ENCODE measurements at regions not wholly inside any gene's neighbourhood (a gene's known extent, or its start where the extent isn't known, plus 50 kb on each side); places are given as distances from the start of the nearest gene placed in this dataset.
A peak's percentile ranks its signal among the peaks of the same experiment; 100 is the strongest.

- no peak overlapping the region for H3K4me3 ChIP-seq (ENCODE audit: low read length, poor library complexity, severe bottlenecking)
- H3F3A ChIP-seq (ENCODE audit: low read depth): no peaks in the 10 kb centered on the region
- peaks cover 9% of the 10 kb centered on the region for H4K20me1 ChIP-seq (ENCODE audit: insufficient read depth, low read length, poor library complexity, severe bottlenecking)
- H3K4me2 ChIP-seq (ENCODE audit: low read depth, low read length, poor library complexity, severe bottlenecking): no peak overlapping the region
- H3K9me2 ChIP-seq (replicated peaks; ENCODE audit: low read depth, low read length): no peaks in the 10 kb centered on the region
- H2AFZ ChIP-seq (ENCODE audit: low read length): no peak overlapping the region
- no peaks in the 10 kb centered on the region for H3K9me3 ChIP-seq (ENCODE audit: insufficient read depth, low read depth, low read length)
- H3K79me2 ChIP-seq (ENCODE audit: insufficient read depth, low read length): no peaks in the 10 kb centered on the region
- peaks cover 8% of the 10 kb centered on the region for H3K4me1 ChIP-seq (ENCODE audit: insufficient read depth, low read length, poor library complexity, severe bottlenecking)
- no peak for TF ChIP-seq EZH2phosphoT487 (IDR thresholded peaks at IDR 0.05; ENCODE audit: borderline replicate concordance)
- TF ChIP-seq, protein P1, sequence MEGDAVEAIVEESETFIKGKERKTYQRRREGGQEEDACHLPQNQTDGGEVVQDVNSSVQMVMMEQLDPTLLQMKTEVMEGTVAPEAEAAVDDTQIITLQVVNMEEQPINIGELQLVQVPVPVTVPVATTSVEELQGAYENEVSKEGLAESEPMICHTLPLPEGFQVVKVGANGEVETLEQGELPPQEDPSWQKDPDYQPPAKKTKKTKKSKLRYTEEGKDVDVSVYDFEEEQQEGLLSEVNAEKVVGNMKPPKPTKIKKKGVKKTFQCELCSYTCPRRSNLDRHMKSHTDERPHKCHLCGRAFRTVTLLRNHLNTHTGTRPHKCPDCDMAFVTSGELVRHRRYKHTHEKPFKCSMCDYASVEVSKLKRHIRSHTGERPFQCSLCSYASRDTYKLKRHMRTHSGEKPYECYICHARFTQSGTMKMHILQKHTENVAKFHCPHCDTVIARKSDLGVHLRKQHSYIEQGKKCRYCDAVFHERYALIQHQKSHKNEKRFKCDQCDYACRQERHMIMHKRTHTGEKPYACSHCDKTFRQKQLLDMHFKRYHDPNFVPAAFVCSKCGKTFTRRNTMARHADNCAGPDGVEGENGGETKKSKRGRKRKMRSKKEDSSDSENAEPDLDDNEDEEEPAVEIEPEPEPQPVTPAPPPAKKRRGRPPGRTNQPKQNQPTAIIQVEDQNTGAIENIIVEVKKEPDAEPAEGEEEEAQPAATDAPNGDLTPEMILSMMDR (conservative IDR thresholded peaks at IDR 0.05; ENCODE audit: low read length): no peak
- no peak overlapping the region for H3K9ac ChIP-seq (ENCODE audit: low read depth, low read length, poor library complexity, severe bottlenecking)
- H3K27me3 ChIP-seq (ENCODE audit: insufficient read depth, low read length, poor library complexity, severe bottlenecking): peaks cover 91% of the 10 kb centered on the region
- no peaks in the 10 kb centered on the region for H3K36me3 ChIP-seq (ENCODE audit: insufficient read depth, low read length)
Observed at GRCh38 chr15:95447486-95447885, 883.0 kb upstream of the NR2F2 start.

DNA sequence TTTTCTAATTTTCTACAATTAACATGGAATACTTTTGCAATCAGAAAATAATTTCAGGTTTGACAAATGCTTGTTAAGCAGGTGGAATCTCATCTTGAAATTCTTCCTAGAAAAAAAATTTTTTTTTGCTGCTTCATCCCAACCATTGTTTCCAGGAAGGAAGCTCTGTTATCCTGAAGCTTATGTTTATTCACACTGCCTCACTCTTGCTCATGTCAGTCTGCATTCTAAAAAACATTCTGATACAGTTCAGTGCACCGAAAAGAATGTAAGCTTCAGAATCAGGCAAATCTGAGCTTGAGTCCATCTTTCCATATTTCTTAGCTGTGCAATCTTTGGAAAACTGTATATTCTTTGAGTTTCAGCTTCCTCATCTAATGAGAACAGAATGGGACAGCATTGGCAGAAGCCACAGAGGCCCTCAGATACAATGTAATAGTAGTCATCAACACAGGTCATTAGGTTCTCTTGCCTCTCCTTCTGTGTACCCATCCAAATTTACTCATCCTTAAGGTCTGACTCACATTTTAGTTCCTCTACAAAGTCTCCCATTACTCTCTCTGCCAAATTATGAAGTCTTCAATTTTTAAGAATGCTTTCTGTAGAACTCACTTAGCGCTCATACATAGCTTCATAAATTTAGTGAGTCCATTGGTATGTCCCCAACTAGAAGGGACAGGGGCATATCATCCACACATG lies 881.8 kb upstream of the NR2F2 start:
- peaks cover 8% of the 10 kb centered on the region for H3K4me1 ChIP-seq (ENCODE audit: insufficient read depth, low read length, poor library complexity, severe bottlenecking)

DNA sequence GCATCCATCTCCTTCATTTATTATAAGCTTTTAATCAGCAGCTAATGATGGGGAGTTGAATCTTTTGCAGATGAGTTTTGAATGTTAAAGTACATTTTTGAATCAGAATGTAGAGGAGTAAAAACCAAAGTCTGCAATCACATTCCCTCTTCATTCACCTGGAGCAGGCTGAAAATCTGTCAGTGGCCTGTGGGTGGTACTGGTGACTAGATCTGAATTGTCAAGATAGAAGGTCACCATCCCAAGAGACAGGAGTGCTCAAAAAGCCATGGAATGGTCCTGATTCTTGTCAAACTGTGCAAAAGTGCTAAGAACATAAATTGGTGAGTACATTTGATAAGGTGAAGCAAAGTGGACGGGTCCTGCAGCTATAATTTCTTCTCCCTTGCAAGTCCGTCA lies 881.3 kb upstream of the NR2F2 start:
- Histone ChIP-seq H3K4me2 (ENCODE audit: low read depth, low read length, poor library complexity, severe bottlenecking) (no peak overlapping the region), H4K20me1 (ENCODE audit: insufficient read depth, low read length, poor library complexity, severe bottlenecking) (peaks cover 9% of the 10 kb centered on the region), H3K9me3 (ENCODE audit: insufficient read depth, low read depth, low read length) (no peaks in the 10 kb centered on the region), H3K4me3 (ENCODE audit: low read length, poor library complexity, severe bottlenecking) (no peak overlapping the region), H3K36me3 (ENCODE audit: insufficient read depth, low read length) (no peaks in the 10 kb centered on the region), H3K9ac (ENCODE audit: low read depth, low read length, poor library complexity, severe bottlenecking) (no peak overlapping the region), H3F3A (ENCODE audit: low read depth) (no peaks in the 10 kb centered on the region), H2AFZ (ENCODE audit: low read length) (no peak overlapping the region), H3K9me2 (replicated peaks; ENCODE audit: low read depth, low read length) (no peaks in the 10 kb centered on the region), H3K4me1 (ENCODE audit: insufficient read depth, low read length, poor library complexity, severe bottlenecking) (peaks cover 8% of the 10 kb centered on the region), H3K27me3 (ENCODE audit: insufficient read depth, low read length, poor library complexity, severe bottlenecking) (peaks cover 91% of the 10 kb centered on the region), H3K79me2 (ENCODE audit: insufficient read depth, low read length) (no peaks in the 10 kb centered on the region)
- TF ChIP-seq, protein P1 (conservative IDR thresholded peaks at IDR 0.05; ENCODE audit: low read length): peak; percentile 40
- no peak for TF ChIP-seq EZH2phosphoT487 (IDR thresholded peaks at IDR 0.05; ENCODE audit: borderline replicate concordance)

More for the DNA sequence above, 881.8 kb upstream of the NR2F2 start:
- no peak overlapping the region for H3K4me3 ChIP-seq (ENCODE audit: low read length, poor library complexity, severe bottlenecking)
- peaks cover 9% of the 10 kb centered on the region for H4K20me1 ChIP-seq (ENCODE audit: insufficient read depth, low read length, poor library complexity, severe bottlenecking)
- no peaks in the 10 kb centered on the region for H3K79me2 ChIP-seq (ENCODE audit: insufficient read depth, low read length)
- H3K36me3 ChIP-seq (ENCODE audit: insufficient read depth, low read length): no peaks in the 10 kb centered on the region
- H3K9me2 ChIP-seq (replicated peaks; ENCODE audit: low read depth, low read length): no peaks in the 10 kb centered on the region
- no peak overlapping the region for H3K4me2 ChIP-seq (ENCODE audit: low read depth, low read length, poor library complexity, severe bottlenecking)
- TF ChIP-seq EZH2phosphoT487 (IDR thresholded peaks at IDR 0.05; ENCODE audit: borderline replicate concordance): no peak
- TF ChIP-seq, protein P1 (conservative IDR thresholded peaks at IDR 0.05; ENCODE audit: low read length): no peak
- no peak overlapping the region for H3K9ac ChIP-seq (ENCODE audit: low read depth, low read length, poor library complexity, severe bottlenecking)
- no peaks in the 10 kb centered on the region for H3K9me3 ChIP-seq (ENCODE audit: insufficient read depth, low read depth, low read length)
- H2AFZ ChIP-seq (ENCODE audit: low read length): no peak overlapping the region
- peaks cover 91% of the 10 kb centered on the region for H3K27me3 ChIP-seq (ENCODE audit: insufficient read depth, low read length, poor library complexity, severe bottlenecking)
- H3F3A ChIP-seq (ENCODE audit: low read depth): no peaks in the 10 kb centered on the region
